ENCODE measurements at regions not wholly inside any gene's neighbourhood (a gene's known extent, or its start where the extent isn't known, plus 50 kb on each side); places are given as distances from the start of the nearest gene placed in this dataset.
"Not testable (repeated sequence)": the region's sequence is repeated elsewhere in the genome, so short reads cannot be mapped to it uniquely, and the experiment has no call there.

GRCh38 chr6:103617642-103618041 is 1242.1 kb downstream of the HACE1 start:
- DNase-seq (ENCODE audit: low spot score), result no peak
- intact Hi-C loops (cut with DNase I), result no loop called here

DNA sequence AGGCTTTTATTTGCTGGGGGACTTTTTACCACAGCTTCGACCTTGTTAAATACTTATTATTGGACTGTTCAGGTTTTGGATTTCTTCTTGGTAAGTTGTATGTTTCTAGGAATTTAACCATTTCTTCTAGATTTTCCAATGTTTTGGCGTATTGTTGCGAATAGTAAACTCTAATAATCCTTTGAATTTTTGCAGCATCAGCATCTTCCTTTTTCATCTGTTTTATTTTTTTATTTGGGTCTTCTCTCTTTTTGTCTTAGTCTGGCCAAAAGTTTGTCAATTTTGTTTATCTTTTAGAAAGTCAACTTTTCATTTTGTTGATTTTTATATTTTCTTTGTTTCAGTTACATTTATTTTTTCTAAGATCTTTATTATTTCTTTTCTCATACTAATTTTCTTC is 1272.0 kb downstream of the HACE1 start:
- no peak for DNase-seq (ENCODE audit: low spot score)
- intact Hi-C loops (cut with DNase I), result no loop called here

- DNase-seq (ENCODE audit: low spot score), result no peak
- intact Hi-C loops (cut with DNase I), result no loop called here
Measured at GRCh38 chr6:103578115-103578514, 1281.6 kb downstream of the HACE1 start.

GRCh38 chr6:103570431-103570830 is 1289.3 kb downstream of the HACE1 start:
- DNase-seq (ENCODE audit: low spot score), result no peak
- intact Hi-C loops (cut with DNase I), result no loop called here

DNA sequence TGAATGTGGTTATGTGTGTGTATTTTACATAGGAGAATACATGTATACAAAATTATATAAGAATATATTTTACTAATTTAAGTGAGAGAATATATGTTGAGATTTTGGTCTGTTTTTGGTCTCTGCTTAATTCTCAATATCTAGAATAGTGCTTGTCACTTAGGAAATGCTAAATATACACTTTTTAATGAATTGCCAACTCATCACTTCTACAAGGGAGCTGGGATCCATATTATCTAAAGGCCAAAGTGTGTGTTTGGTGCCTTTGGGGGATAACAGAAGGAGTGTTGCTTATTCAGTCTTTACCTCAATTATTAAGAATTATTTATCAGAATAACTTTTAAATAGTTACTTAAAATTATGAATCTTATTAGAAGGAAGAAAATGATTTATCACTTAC is 1304.8 kb downstream of the HACE1 start:
- intact Hi-C loops (cut with DNase I), result no loop called here
- no peak for DNase-seq (ENCODE audit: low spot score)

- intact Hi-C loops (cut with DNase I), result no loop called here
- no peak for DNase-seq (ENCODE audit: low spot score)
Measured at GRCh38 chr6:103538381-103538780, 1321.3 kb downstream of the HACE1 start.

DNA sequence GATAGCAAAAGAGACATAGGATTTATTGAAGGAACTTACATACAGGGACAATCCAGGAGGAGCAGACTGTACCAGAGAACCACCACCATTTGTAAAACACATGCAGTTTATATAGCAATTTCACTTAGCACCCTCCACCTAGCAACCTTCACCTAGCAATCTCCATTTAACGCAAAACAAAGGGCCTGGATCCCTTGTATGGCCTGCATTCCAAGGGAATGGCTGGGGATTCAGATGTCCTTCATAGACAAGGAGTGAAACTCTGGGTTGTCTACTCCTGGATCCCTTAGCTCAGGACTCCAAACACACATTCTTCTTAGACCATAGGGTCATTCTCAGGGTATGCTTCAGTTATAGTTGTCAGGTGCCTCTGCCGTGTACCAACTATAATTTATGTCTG is 1324.9 kb downstream of the HACE1 start:
- intact Hi-C loops (cut with DNase I), result no loop called here
- DNase-seq (ENCODE audit: low spot score), result no peak

GRCh38 chr6:103534095-103534494 is 1325.6 kb downstream of the HACE1 start:
- no peak for DNase-seq (ENCODE audit: low spot score)
- intact Hi-C loops (cut with DNase I), result no loop called here

DNA sequence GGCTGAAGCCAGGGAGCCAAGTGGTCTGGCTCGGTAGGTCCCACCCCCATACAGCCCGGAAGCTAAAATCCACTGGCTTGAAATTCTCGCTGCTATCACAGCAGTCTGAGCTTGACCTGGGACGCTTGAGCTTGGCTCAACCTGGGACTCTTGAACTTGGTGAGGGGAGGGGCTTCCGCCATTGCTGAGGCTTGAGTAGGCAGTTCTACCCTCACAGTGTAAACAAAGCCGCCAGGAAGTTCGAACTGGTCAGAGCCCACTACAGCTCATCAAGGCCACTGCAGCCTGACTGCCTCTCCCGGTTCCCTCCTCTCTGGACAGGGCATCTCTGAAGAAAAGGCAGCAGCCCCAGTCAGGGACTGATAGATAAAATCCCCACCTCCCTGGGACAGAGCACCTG is 1337.7 kb downstream of the HACE1 start:
- DNase-seq (ENCODE audit: low spot score), result no peak
- intact Hi-C loops (cut with DNase I), result no loop called here

GRCh38 chr6:103516336-103516735 is 1343.4 kb downstream of the HACE1 start:
- DNase-seq (ENCODE audit: low spot score), result no peak
- intact Hi-C loops (cut with DNase I), result no loop called here

GRCh38 chr6:103507052-103507451 is 1352.7 kb downstream of the HACE1 start:
- intact Hi-C loops (cut with DNase I), result no loop called here
- no peak for DNase-seq (ENCODE audit: low spot score)

DNA sequence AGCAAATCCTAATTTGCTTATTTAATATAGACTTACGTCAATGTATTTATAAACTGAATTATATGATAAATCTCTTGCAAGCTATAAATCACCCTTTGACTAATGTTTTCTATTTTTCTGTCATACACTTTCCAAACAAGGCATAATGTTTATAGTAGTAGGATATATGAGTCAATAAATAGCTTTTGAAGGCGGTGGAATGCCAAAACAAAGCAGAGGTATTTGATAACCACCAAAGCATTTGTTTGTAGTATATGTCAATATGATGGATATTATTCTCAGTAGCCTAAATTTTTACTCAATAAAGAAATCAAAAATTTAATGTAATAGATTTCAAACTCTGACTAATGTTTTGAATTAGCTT is 1354.6 kb downstream of the HACE1 start:
- intact Hi-C loops (cut with DNase I), result no loop called here
- DNase-seq (ENCODE audit: low spot score), result no peak

DNA sequence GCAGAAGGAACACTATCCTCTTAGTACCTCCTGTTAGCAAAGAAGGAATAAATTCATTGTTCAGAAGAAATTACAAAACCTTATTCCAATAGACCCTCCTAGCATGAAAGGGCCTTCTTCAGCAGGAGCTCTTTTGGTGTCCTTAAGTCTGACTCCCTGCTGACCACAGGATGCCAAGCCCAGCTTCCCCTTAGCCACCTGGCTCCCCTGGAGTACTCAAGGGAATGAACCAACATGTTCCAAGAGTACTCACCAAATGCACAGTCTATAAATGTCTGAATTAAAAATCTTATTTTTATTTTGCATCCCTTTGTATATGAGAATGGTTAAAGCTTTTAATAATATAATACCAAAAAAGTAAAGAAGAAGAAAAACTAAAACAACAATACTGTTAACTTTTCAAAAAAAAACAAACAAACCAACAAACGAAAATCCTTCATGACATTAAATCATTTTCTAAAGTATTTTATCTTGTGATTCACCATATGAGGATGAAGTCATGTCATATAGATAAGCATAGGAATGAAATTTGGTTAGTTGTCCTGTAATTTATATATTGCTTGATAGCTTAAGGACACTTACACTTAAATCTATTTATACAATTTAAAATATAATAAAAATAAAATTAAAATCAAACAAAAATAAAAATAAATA is 1355.1 kb downstream of the HACE1 start:
- intact Hi-C loops (cut with DNase I), result no loop called here

DNA sequence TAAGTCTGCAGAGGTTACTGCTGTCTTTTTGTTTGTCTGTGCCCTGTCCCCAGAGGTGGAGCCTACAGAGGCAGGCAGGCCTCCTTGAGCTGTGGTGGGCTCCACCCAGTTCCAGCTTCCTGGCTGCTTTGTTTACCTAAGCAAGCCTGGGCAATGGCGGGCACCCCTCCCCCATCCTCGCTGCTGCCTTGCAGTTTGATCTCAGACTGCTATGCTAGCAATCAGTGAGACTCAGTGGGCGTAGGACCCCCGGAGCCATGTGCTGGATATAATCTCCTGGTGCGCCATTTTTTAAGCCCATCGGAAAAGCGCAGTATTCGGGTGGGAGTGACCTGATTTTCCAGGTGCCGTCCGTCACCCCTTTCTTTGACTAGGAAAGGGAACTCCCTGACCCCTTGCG is 1363.1 kb downstream of the HACE1 start:
- DNase-seq (ENCODE audit: low spot score); intact Hi-C loops (cut with DNase I): not testable (repeated sequence)

More for the DNA sequence above, 1355.1 kb downstream of the HACE1 start:
- no peak for DNase-seq (ENCODE audit: low spot score)

- DNase-seq (ENCODE audit: low spot score), result no peak
- intact Hi-C loops (cut with DNase I), result no loop called here
Measured at GRCh38 chr6:103456652-103457051, 1403.1 kb downstream of the HACE1 start.

- DNase-seq (ENCODE audit: low spot score), result no peak
- intact Hi-C loops (cut with DNase I), result no loop called here
Measured at GRCh38 chr6:103455275-103455674, 1404.4 kb downstream of the HACE1 start.

GRCh38 chr6:103409475-103409874 is 1450.2 kb downstream of the HACE1 start:
- no peak for DNase-seq (ENCODE audit: low spot score)
- intact Hi-C loops (cut with DNase I), result no loop called here

GRCh38 chr6:103405321-103405720 is 1454.4 kb downstream of the HACE1 start:
- peak; percentile 49 for DNase-seq (ENCODE audit: low spot score)
- intact Hi-C loops (cut with DNase I), result no loop called here

DNA sequence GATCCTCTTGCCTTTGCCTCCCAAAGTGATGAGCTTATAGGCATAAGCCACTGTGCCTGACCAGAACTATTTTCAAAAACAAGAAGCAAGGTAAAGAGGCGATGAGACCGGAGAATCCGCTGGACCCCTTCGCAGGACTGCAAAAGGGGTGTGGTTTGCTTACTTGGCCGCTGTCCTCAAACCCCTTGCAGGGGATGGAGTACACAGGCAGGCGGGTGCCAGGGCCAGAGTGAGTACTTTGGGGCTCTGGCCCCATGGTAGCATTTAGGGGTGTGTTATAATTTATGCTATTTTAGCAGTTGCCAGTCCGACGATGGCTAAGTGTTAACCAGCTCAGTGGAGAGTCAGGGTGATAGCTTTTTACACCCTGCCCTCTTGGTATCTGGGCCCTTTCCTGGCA is 1454.9 kb downstream of the HACE1 start:
- intact Hi-C loops (cut with DNase I), result no loop called here
- DNase-seq (ENCODE audit: low spot score), result peak; percentile 39

GRCh38 chr6:103396768-103397167 is 1463.0 kb downstream of the HACE1 start:
- intact Hi-C loops (cut with DNase I), result no loop called here
- DNase-seq (ENCODE audit: low spot score), result no peak

GRCh38 chr6:103379272-103379671 is 1480.4 kb downstream of the HACE1 start:
- intact Hi-C loops (cut with DNase I), result no loop called here
- no peak for DNase-seq (ENCODE audit: low spot score)

DNA sequence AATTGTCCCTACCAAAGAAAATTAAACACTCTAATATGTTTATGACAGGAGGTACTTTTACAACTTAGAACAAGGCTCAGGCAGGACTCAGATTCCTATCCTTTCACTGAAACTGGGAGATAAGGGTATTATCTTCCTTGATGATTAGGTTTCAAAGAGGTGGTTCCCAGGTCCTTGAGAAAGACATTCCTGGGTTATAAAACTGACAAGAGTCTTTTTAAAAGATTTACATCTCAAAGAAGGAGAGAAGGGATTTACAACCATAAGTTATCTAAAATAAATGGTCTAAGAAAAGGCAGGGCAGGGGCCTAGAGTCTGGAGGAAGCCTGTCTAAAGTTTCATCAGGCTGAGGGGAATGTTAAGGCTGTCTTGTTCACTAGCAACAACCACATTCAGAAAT is 1492.5 kb downstream of the HACE1 start:
- intact Hi-C loops (cut with DNase I), result no loop called here
- no peak for DNase-seq (ENCODE audit: low spot score)
